ENCODE measurements at regions not wholly inside any gene's neighbourhood (a gene's known extent, or its start where the extent isn't known, plus 50 kb on each side); places are given as distances from the start of the nearest gene placed in this dataset.

- TF ChIP-seq, protein P1, sequence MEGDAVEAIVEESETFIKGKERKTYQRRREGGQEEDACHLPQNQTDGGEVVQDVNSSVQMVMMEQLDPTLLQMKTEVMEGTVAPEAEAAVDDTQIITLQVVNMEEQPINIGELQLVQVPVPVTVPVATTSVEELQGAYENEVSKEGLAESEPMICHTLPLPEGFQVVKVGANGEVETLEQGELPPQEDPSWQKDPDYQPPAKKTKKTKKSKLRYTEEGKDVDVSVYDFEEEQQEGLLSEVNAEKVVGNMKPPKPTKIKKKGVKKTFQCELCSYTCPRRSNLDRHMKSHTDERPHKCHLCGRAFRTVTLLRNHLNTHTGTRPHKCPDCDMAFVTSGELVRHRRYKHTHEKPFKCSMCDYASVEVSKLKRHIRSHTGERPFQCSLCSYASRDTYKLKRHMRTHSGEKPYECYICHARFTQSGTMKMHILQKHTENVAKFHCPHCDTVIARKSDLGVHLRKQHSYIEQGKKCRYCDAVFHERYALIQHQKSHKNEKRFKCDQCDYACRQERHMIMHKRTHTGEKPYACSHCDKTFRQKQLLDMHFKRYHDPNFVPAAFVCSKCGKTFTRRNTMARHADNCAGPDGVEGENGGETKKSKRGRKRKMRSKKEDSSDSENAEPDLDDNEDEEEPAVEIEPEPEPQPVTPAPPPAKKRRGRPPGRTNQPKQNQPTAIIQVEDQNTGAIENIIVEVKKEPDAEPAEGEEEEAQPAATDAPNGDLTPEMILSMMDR (IDR thresholded peaks at IDR 0.05 in 2 of 3, conservative IDR thresholded peaks at IDR 0.05 in 1 of 3; ENCODE audit: borderline replicate concordance in 1 of 3, insufficient read depth in 1 of 3, low read depth in 2 of 3, low read length in 2 of 3) = no peak
- TF ChIP-seq POLR2A (IDR thresholded peaks at IDR 0.05; ENCODE audit: borderline replicate concordance, extremely low read depth, insufficient read depth, insufficient read length) = no peak
- no peak for TF ChIP-seq POLR2AphosphoS5 (IDR thresholded peaks at IDR 0.05; ENCODE audit: low read depth, low read length)
- no peak for TF ChIP-seq JUND (IDR thresholded peaks at IDR 0.05)
- TF ChIP-seq TCF7L2 (IDR thresholded peaks at IDR 0.05; ENCODE audit: borderline replicate concordance, extremely low read depth, insufficient read depth, insufficient read length) = no peak
Measured at GRCh38 chr13:26855921-26856320, 95.3 kb upstream of the GPR12 start.
